ENCODE measurements at regions not wholly inside any gene's neighbourhood (a gene's known extent, or its start where the extent isn't known, plus 50 kb on each side); places are given as distances from the start of the nearest gene placed in this dataset.

- no peaks in the 10 kb centered on the region for H3K27me3 ChIP-seq (ENCODE audit: control insufficient read depth in 2 of 2, insufficient read depth in 1 of 2, low read length in 1 of 2)
- H3K4me1 ChIP-seq (ENCODE audit: control insufficient read depth in 2 of 2, insufficient read depth in 2 of 2, low read length in 2 of 2), result no peaks in the 10 kb centered on the region
- peak in 2 of 9 donors; percentile 12 to 26 for DNase-seq (ENCODE audit: low read depth in 6 of 9, low spot score in 9 of 9)
- no peaks in the 10 kb centered on the region for H3K36me3 ChIP-seq (ENCODE audit: control insufficient read depth in 2 of 2, insufficient read depth in 2 of 2, low read length in 1 of 2)
- no peak overlapping the region for H3K4me3 ChIP-seq (ENCODE audit: low read length in 2 of 2)
- 58% methylated on average over 7 of the region's 7 CpGs for WGBS
- no peaks in the 10 kb centered on the region for H3K9me3 ChIP-seq (ENCODE audit: control insufficient read depth in 2 of 2, insufficient read depth in 1 of 2, low read length in 1 of 2)
- H3K27ac ChIP-seq (ENCODE audit: low read depth in 1 of 2, low read length in 1 of 2), result no peak overlapping the region
These were observed 457.0 kb upstream of the CDH5 start for GRCh38 chr16:65909310-65910050.

DNA sequence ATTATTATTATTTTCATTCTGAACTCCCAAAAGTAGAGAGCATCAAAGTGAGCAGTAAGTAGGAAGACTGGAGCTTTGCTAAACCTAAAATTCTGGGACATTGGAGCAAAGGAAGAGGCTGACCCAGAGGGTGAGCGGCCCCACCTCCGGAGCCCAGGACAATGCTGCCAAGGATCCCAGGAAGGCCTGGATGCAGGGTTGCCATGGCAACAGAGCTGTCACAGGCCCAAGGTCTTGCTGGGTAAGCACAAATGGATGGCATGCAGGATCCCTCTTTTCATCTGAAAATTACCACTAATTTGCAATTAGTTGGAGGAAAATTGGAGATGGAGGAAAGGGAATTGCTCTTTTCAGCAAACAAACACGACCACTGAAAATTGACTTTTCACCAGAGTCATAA is 457.9 kb upstream of the CDH5 start:
- H3K4me3 ChIP-seq (ENCODE audit: low read length in 2 of 2), result no peak overlapping the region
- WGBS, result 72% methylated on average over 3 of the region's 3 CpGs
- no peak for DNase-seq (ENCODE audit: low read depth in 6 of 9, low spot score in 9 of 9)

GRCh38 chr16:65905331-65905730 is 461.2 kb upstream of the CDH5 start:
- Histone ChIP-seq H3K4me3 (ENCODE audit: low read length in 2 of 2) (no peak overlapping the region), H3K9me3 (ENCODE audit: control insufficient read depth in 2 of 2, insufficient read depth in 1 of 2, low read length in 1 of 2) (no peaks in the 10 kb centered on the region), H3K27ac (ENCODE audit: low read depth in 1 of 2, low read length in 1 of 2) (no peak overlapping the region), H3K27me3 (ENCODE audit: control insufficient read depth in 2 of 2, insufficient read depth in 1 of 2, low read length in 1 of 2) (no peaks in the 10 kb centered on the region), H3K36me3 (ENCODE audit: control insufficient read depth in 2 of 2, insufficient read depth in 2 of 2, low read length in 1 of 2) (no peaks in the 10 kb centered on the region), H3K4me1 (ENCODE audit: control insufficient read depth in 2 of 2, insufficient read depth in 2 of 2, low read length in 2 of 2) (no peaks in the 10 kb centered on the region)
- 89% methylated on average over 3 of the region's 3 CpGs for WGBS
- DNase-seq (ENCODE audit: low read depth in 6 of 9, low spot score in 9 of 9), result peak in 1 of 9 donors; percentile 16

More for the DNA sequence above, 457.9 kb upstream of the CDH5 start:
- Histone ChIP-seq H3K27ac (ENCODE audit: low read depth in 1 of 2, low read length in 1 of 2) (no peak overlapping the region), H3K36me3 (ENCODE audit: control insufficient read depth in 2 of 2, insufficient read depth in 2 of 2, low read length in 1 of 2) (no peaks in the 10 kb centered on the region), H3K27me3 (ENCODE audit: control insufficient read depth in 2 of 2, insufficient read depth in 1 of 2, low read length in 1 of 2) (no peaks in the 10 kb centered on the region), H3K9me3 (ENCODE audit: control insufficient read depth in 2 of 2, insufficient read depth in 1 of 2, low read length in 1 of 2) (no peaks in the 10 kb centered on the region), H3K4me1 (ENCODE audit: control insufficient read depth in 2 of 2, insufficient read depth in 2 of 2, low read length in 2 of 2) (no peaks in the 10 kb centered on the region)

- H3K4me3 ChIP-seq (ENCODE audit: low read length in 2 of 2), result no peak overlapping the region
- 83% methylated on average over 6 of the region's 6 CpGs for WGBS
- no peak overlapping the region for H3K27ac ChIP-seq (ENCODE audit: low read depth in 1 of 2, low read length in 1 of 2)
- no peak for DNase-seq (ENCODE audit: low read depth in 6 of 9, low spot score in 9 of 9)
- H3K36me3 ChIP-seq (ENCODE audit: control insufficient read depth in 2 of 2, insufficient read depth in 2 of 2, low read length in 1 of 2), result no peaks in the 10 kb centered on the region
- H3K9me3 ChIP-seq (ENCODE audit: control insufficient read depth in 2 of 2, insufficient read depth in 1 of 2, low read length in 1 of 2), result no peaks in the 10 kb centered on the region
- H3K27me3 ChIP-seq (ENCODE audit: control insufficient read depth in 2 of 2, insufficient read depth in 1 of 2, low read length in 1 of 2), result no peaks in the 10 kb centered on the region
- no peaks in the 10 kb centered on the region for H3K4me1 ChIP-seq (ENCODE audit: control insufficient read depth in 2 of 2, insufficient read depth in 2 of 2, low read length in 2 of 2)
These were observed 469.9 kb upstream of the CDH5 start for GRCh38 chr16:65896448-65897153.

DNA sequence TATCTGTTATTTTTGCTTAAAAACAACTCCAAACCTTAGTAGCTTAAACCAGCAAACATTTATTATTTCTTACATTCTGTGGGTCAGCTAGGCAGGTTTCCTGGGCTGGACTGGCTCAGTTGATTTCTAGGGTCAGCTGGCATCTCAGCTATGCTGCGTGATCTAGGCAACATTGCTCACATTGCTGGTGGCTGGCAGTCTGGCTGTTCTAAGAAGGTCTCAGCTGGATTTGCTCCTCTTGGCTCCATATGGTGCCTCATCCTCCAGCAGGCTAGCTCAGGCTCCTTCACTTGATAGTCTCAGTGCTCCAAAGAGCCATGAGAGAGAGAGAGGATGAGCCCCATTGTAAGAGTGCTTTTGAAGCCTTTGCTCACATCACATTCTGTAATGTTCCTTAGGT is 470.6 kb upstream of the CDH5 start:
- no peak for DNase-seq (ENCODE audit: low read depth in 6 of 9, low spot score in 9 of 9)
- Histone ChIP-seq H3K4me3 (ENCODE audit: low read length in 2 of 2) (no peak overlapping the region), H3K36me3 (ENCODE audit: control insufficient read depth in 2 of 2, insufficient read depth in 2 of 2, low read length in 1 of 2) (no peaks in the 10 kb centered on the region), H3K27me3 (ENCODE audit: control insufficient read depth in 2 of 2, insufficient read depth in 1 of 2, low read length in 1 of 2) (no peaks in the 10 kb centered on the region), H3K27ac (ENCODE audit: low read depth in 1 of 2, low read length in 1 of 2) (no peak overlapping the region), H3K4me1 (ENCODE audit: control insufficient read depth in 2 of 2, insufficient read depth in 2 of 2, low read length in 2 of 2) (no peaks in the 10 kb centered on the region), H3K9me3 (ENCODE audit: control insufficient read depth in 2 of 2, insufficient read depth in 1 of 2, low read length in 1 of 2) (no peaks in the 10 kb centered on the region)
- WGBS, result 94% methylated on average over 1 of the region's 1 CpG

DNA sequence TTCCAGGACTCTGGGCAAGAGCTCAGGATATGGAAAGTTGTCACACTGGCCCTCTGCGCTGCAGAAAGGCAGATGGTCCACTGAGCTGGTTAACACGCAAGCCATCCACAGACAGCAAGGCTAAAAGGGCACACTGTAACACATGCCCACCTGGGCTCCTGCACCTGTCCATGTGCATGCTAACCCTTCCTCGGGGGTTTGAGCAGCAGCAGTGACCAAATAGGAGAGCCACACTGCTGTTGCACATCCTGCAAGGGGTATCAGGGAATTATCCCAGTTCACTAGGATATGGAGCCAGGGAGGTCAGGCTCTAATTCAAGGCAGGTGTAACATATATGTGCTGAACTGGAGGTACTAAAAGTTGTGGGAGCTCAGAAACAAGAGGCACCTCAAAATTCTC is 471.0 kb upstream of the CDH5 start:
- no peak for DNase-seq (ENCODE audit: low read depth in 6 of 9, low spot score in 9 of 9)
- H3K4me1 ChIP-seq (ENCODE audit: control insufficient read depth in 2 of 2, insufficient read depth in 2 of 2, low read length in 2 of 2), result no peaks in the 10 kb centered on the region
- no peak overlapping the region for H3K4me3 ChIP-seq (ENCODE audit: low read length in 2 of 2)
- no peak overlapping the region for H3K27ac ChIP-seq (ENCODE audit: low read depth in 1 of 2, low read length in 1 of 2)
- no peaks in the 10 kb centered on the region for H3K27me3 ChIP-seq (ENCODE audit: control insufficient read depth in 2 of 2, insufficient read depth in 1 of 2, low read length in 1 of 2)
- WGBS, result 88% methylated on average over 3 of the region's 3 CpGs
- no peaks in the 10 kb centered on the region for H3K36me3 ChIP-seq (ENCODE audit: control insufficient read depth in 2 of 2, insufficient read depth in 2 of 2, low read length in 1 of 2)
- no peaks in the 10 kb centered on the region for H3K9me3 ChIP-seq (ENCODE audit: control insufficient read depth in 2 of 2, insufficient read depth in 1 of 2, low read length in 1 of 2)

DNA sequence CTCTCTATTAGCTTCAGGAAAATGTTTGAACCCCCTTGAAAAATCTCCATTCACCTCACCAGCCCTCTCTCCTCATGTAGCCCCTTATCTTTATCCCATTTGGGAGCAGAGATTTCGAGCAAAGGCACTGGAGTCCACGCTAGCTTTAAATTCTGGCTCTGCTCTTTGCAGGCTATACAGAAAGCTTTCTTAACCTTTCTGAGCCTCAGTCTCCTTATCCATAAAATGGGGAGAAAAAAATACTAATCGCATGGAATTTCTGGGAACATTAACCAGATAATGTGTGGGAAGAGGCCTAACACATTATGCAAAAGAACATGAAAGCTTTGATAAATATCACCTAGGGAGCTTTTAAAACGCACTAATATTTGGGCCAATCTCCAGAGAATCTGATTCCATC is 476.3 kb upstream of the CDH5 start:
- Histone ChIP-seq H3K36me3 (ENCODE audit: control insufficient read depth in 2 of 2, insufficient read depth in 2 of 2, low read length in 1 of 2) (no peaks in the 10 kb centered on the region), H3K27ac (ENCODE audit: low read depth in 1 of 2, low read length in 1 of 2) (no peak overlapping the region), H3K4me1 (ENCODE audit: control insufficient read depth in 2 of 2, insufficient read depth in 2 of 2, low read length in 2 of 2) (no peaks in the 10 kb centered on the region), H3K27me3 (ENCODE audit: control insufficient read depth in 2 of 2, insufficient read depth in 1 of 2, low read length in 1 of 2) (no peaks in the 10 kb centered on the region), H3K9me3 (ENCODE audit: control insufficient read depth in 2 of 2, insufficient read depth in 1 of 2, low read length in 1 of 2) (no peaks in the 10 kb centered on the region), H3K4me3 (ENCODE audit: low read length in 2 of 2) (no peak overlapping the region)
- no peak for DNase-seq (ENCODE audit: low read depth in 6 of 9, low spot score in 9 of 9)
- WGBS, result 94% methylated on average over 4 of the region's 4 CpGs

GRCh38 chr16:65889533-65889966 is 476.9 kb upstream of the CDH5 start:
- no peak for DNase-seq (ENCODE audit: low read depth in 6 of 9, low spot score in 9 of 9)
- H3K4me1 ChIP-seq (ENCODE audit: control insufficient read depth in 2 of 2, insufficient read depth in 2 of 2, low read length in 2 of 2), result no peaks in the 10 kb centered on the region
- WGBS, result 43% methylated on average over 4 of the region's 4 CpGs
- H3K9me3 ChIP-seq (ENCODE audit: control insufficient read depth in 2 of 2, insufficient read depth in 1 of 2, low read length in 1 of 2), result no peaks in the 10 kb centered on the region
- no peaks in the 10 kb centered on the region for H3K36me3 ChIP-seq (ENCODE audit: control insufficient read depth in 2 of 2, insufficient read depth in 2 of 2, low read length in 1 of 2)
- H3K27me3 ChIP-seq (ENCODE audit: control insufficient read depth in 2 of 2, insufficient read depth in 1 of 2, low read length in 1 of 2), result no peaks in the 10 kb centered on the region
- H3K4me3 ChIP-seq (ENCODE audit: low read length in 2 of 2), result no peak overlapping the region
- no peak overlapping the region for H3K27ac ChIP-seq (ENCODE audit: low read depth in 1 of 2, low read length in 1 of 2)

DNA sequence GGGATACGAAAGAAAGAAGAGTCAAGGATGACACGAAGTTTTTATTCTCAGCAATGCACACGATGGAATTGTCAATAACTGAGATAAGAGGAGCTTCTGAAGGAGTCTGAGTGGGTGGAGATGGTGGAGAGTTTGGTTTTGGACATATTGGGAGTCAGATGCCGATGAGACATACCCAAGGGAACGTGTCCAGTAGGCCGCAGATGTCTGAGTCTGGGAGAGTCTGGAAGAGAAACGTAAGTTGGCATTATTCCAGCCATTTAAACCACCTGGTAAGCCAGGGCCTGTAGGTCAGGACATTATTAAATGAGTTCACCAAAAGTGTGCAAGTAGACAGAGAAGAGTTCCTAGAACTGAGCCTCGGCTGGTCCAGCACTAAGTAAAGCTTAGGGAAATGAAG is 478.3 kb upstream of the CDH5 start:
- Histone ChIP-seq H3K36me3 (ENCODE audit: control insufficient read depth in 2 of 2, insufficient read depth in 2 of 2, low read length in 1 of 2) (no peaks in the 10 kb centered on the region), H3K4me3 (ENCODE audit: low read length in 2 of 2) (no peak overlapping the region), H3K9me3 (ENCODE audit: control insufficient read depth in 2 of 2, insufficient read depth in 1 of 2, low read length in 1 of 2) (no peaks in the 10 kb centered on the region), H3K4me1 (ENCODE audit: control insufficient read depth in 2 of 2, insufficient read depth in 2 of 2, low read length in 2 of 2) (no peaks in the 10 kb centered on the region), H3K27ac (ENCODE audit: low read depth in 1 of 2, low read length in 1 of 2) (no peak overlapping the region), H3K27me3 (ENCODE audit: control insufficient read depth in 2 of 2, insufficient read depth in 1 of 2, low read length in 1 of 2) (no peaks in the 10 kb centered on the region)
- DNase-seq (ENCODE audit: low read depth in 6 of 9, low spot score in 9 of 9), result no peak
- 93% methylated on average over 8 of the region's 8 CpGs for WGBS
